ENCODE measurements at regions not wholly inside any gene's neighbourhood (a gene's known extent, or its start where the extent isn't known, plus 50 kb on each side); places are given as distances from the start of the nearest gene placed in this dataset.

GRCh38 chr6:21690489-21690888 lies 96.9 kb downstream of the SOX4 start:
- dilution Hi-C loops (cut with MboI; ENCODE audit: extremely low pct_ligation_motif_present, low sequenced_read_pairs), result no loop called here
- Histone ChIP-seq H3K27ac (ENCODE audit: control insufficient read depth, insufficient read depth, low read length) (no peak overlapping the region), H3K9ac (ENCODE audit: control insufficient read depth, extremely low read depth, insufficient read depth, low read length) (no peak overlapping the region), H3K79me2 (ENCODE audit: control insufficient read depth, insufficient read depth, low read length) (no peaks in the 10 kb centered on the region), H3K36me3 (ENCODE audit: control insufficient read depth in 2 of 2, extremely low read depth in 1 of 2, insufficient read depth in 2 of 2, low read length in 2 of 2) (no peaks in the 10 kb centered on the region), H3K4me1 (ENCODE audit: control insufficient read depth, extremely low read depth, insufficient read depth, low read length) (no peaks in the 10 kb centered on the region), H3K4me2 (ENCODE audit: control insufficient read depth, extremely low read depth, insufficient read depth, low read depth, low read length) (no peak overlapping the region), H4K20me1 (ENCODE audit: control insufficient read depth, extremely low read depth, insufficient read depth, low read length) (no peaks in the 10 kb centered on the region), H3K4me3 (ENCODE audit: control insufficient read depth in 2 of 3, extremely low read depth in 1 of 3, insufficient read depth in 2 of 3, low read depth in 1 of 3, low read length in 3 of 3) (no peak overlapping the region), H3K9me3 (ENCODE audit: control insufficient read depth, low read depth, low read length) (no peaks in the 10 kb centered on the region), H2AFZ (ENCODE audit: control insufficient read depth, low read length) (no peak overlapping the region), H3K9me1 (ENCODE audit: control insufficient read depth, extremely low read depth, insufficient read depth, low read length) (no peaks in the 10 kb centered on the region), H3K27me3 (ENCODE audit: control insufficient read depth, extremely low read depth, insufficient read depth, low read length) (no peaks in the 10 kb centered on the region)
- TF ChIP-seq CTCF (optimal IDR thresholded peaks at IDR 0.05 in 1 of 3, IDR thresholded peaks at IDR 0.05 in 1 of 3, conservative IDR thresholded peaks at IDR 0.05 in 1 of 3; ENCODE audit: extremely low read depth in 1 of 3, insufficient read depth in 2 of 3, low read length in 3 of 3) (no peak), EZH2 (IDR thresholded peaks at IDR 0.05; ENCODE audit: low read length) (no peak)
- no peak for FAIRE-seq
- DNase-seq (ENCODE audit: low read depth, low spot score), result no peak

- dilution Hi-C loops (cut with MboI; ENCODE audit: extremely low pct_ligation_motif_present, low sequenced_read_pairs), result no loop called here
- H3K4me3 ChIP-seq (ENCODE audit: control insufficient read depth in 2 of 3, extremely low read depth in 1 of 3, insufficient read depth in 2 of 3, low read depth in 1 of 3, low read length in 3 of 3), result no peak overlapping the region
- no peak overlapping the region for H3K4me2 ChIP-seq (ENCODE audit: control insufficient read depth, extremely low read depth, insufficient read depth, low read depth, low read length)
- H3K27ac ChIP-seq (ENCODE audit: control insufficient read depth, insufficient read depth, low read length), result no peak overlapping the region
- H3K9ac ChIP-seq (ENCODE audit: control insufficient read depth, extremely low read depth, insufficient read depth, low read length), result no peak overlapping the region
- no peaks in the 10 kb centered on the region for H3K4me1 ChIP-seq (ENCODE audit: control insufficient read depth, extremely low read depth, insufficient read depth, low read length)
- no peak for TF ChIP-seq EZH2 (IDR thresholded peaks at IDR 0.05; ENCODE audit: low read length)
- TF ChIP-seq CTCF (optimal IDR thresholded peaks at IDR 0.05 in 1 of 3, IDR thresholded peaks at IDR 0.05 in 1 of 3, conservative IDR thresholded peaks at IDR 0.05 in 1 of 3; ENCODE audit: extremely low read depth in 1 of 3, insufficient read depth in 2 of 3, low read length in 3 of 3), result no peak
- no peak for FAIRE-seq
- H3K27me3 ChIP-seq (ENCODE audit: control insufficient read depth, extremely low read depth, insufficient read depth, low read length), result no peaks in the 10 kb centered on the region
- DNase-seq (ENCODE audit: low read depth, low spot score), result no peak
- H3K9me3 ChIP-seq (ENCODE audit: control insufficient read depth, low read depth, low read length), result no peaks in the 10 kb centered on the region
- H2AFZ ChIP-seq (ENCODE audit: control insufficient read depth, low read length), result no peak overlapping the region
- no peaks in the 10 kb centered on the region for H3K36me3 ChIP-seq (ENCODE audit: control insufficient read depth in 2 of 2, extremely low read depth in 1 of 2, insufficient read depth in 2 of 2, low read length in 2 of 2)
- H3K79me2 ChIP-seq (ENCODE audit: control insufficient read depth, insufficient read depth, low read length), result no peaks in the 10 kb centered on the region
- H4K20me1 ChIP-seq (ENCODE audit: control insufficient read depth, extremely low read depth, insufficient read depth, low read length), result no peaks in the 10 kb centered on the region
- no peaks in the 10 kb centered on the region for H3K9me1 ChIP-seq (ENCODE audit: control insufficient read depth, extremely low read depth, insufficient read depth, low read length)
Measured at GRCh38 chr6:21691685-21692346, 98.3 kb downstream of the SOX4 start.

All from keratinocyte (primary cell).